GM13976 (cell line): ENCODE measurements at regions not wholly inside any gene's neighbourhood (a gene's known extent, or its start where the extent isn't known, plus 50 kb on each side); places are given as distances from the start of the nearest gene placed in this dataset.

Experiments used
- DNase-seq: peaks from one replicate; pipeline ENCODE4 v3.0.0; 2012; ENCODE audit warnings: low spot score
- in situ Hi-C: fragments of 300-500 bp; cut with MboI; formaldehyde crosslinking; loops from one replicate; pipeline ENCODE4 v1.12.0; 2022; ENCODE audit warnings: low sequenced_read_pairs, mixed read lengths, inconsistent platforms; ENCODE audit not compliant: unreplicated experiment
- TF ChIP-seq, protein P1 (sequence below): IDR thresholded peaks from 2 replicates; pipeline ENCODE4 v1.5.1; 2012; ENCODE audit warnings: borderline replicate concordance, mild to moderate bottlenecking; ENCODE audit not compliant: insufficient read depth; ENCODE audit errors: extremely low read depth, missing control alignments, control extremely low read depth

DNA sequence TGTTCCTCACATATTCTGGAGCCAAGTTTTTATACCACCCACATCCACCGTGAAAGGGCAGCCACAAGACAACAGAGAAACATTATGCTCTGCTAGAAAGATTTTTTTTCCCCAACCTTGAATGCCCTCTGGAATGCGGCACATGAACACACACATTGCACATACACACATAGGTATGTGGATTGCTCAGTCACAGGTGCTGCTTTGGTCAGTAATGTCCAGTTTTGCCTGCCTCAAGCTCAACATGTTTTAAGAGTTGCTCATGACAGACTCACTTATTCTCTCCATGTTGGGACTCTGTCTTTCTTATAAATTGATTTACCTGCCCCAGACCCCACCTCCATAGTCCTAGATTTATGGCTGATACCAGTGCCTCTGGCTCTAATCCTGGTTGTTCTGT lies 138.0 kb upstream of the ASTN2 start:
- TF ChIP-seq, protein P1, sequence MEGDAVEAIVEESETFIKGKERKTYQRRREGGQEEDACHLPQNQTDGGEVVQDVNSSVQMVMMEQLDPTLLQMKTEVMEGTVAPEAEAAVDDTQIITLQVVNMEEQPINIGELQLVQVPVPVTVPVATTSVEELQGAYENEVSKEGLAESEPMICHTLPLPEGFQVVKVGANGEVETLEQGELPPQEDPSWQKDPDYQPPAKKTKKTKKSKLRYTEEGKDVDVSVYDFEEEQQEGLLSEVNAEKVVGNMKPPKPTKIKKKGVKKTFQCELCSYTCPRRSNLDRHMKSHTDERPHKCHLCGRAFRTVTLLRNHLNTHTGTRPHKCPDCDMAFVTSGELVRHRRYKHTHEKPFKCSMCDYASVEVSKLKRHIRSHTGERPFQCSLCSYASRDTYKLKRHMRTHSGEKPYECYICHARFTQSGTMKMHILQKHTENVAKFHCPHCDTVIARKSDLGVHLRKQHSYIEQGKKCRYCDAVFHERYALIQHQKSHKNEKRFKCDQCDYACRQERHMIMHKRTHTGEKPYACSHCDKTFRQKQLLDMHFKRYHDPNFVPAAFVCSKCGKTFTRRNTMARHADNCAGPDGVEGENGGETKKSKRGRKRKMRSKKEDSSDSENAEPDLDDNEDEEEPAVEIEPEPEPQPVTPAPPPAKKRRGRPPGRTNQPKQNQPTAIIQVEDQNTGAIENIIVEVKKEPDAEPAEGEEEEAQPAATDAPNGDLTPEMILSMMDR: no peak
- no peak for DNase-seq
- in situ Hi-C loops: no loop called here

DNA sequence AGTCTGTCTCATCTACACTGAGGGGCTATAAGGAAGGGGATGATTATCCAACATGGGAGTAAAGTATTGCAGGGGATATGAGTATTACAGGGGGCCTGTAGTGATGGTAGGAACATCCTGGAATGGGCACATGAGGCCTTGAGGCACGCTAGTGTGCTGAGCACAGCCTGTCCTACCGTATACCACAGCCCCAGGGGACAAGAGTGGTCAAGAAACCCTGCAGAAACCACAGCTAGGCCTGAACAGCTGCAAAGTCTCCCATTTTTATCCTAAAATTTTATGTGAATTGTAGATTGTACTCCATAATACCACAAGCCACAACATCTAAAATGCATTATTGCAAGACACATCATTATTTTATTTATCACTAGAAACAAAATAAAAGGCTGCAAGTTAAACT lies 136.3 kb upstream of the ASTN2 start:
- in situ Hi-C loops: no loop called here
- DNase-seq: no peak
- TF ChIP-seq, protein P1: no peak

DNA sequence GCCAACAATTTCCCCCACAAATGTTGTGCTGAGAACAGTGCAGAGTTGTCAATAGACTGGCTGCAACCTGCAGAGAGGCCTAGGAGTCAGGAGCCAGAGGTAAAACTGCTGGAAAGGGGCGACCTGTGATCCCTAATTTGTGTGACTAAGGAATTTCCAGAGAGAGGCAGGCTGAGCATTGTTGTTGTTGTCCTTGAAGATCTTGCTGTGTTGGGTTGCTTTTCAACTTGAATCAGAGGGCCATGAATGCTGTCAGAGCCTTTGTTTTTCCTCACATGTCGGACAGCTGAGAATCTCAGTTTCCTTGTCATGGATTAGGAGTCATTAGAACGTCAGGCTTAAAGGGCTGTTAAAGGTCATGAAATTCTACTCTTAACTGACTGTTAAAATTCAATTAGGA lies 134.6 kb upstream of the ASTN2 start:
- TF ChIP-seq, protein P1: no peak
- in situ Hi-C loops: no loop called here
- no peak for DNase-seq

DNA sequence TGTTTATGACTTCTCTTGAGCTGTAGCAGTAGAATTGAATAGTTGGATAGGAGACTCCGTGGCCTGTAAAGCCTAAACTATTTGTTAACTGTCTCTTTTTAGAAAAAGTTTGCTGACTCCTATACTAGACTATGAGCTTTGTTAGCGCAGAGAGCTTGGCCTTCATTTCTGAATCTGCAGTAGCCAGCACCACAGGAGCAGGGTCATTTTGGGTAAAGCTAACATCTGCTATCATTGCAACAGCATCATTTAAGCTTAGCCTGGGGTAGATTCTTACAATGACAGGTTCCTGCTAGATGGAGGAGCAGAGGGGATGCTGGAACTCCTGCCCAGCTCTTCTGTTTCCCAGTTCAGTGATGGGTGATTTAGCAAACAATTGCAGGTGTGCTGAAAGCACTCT lies 133.7 kb upstream of the ASTN2 start:
- no peak for DNase-seq
- TF ChIP-seq, protein P1: no peak
- in situ Hi-C loops: no loop called here

DNA sequence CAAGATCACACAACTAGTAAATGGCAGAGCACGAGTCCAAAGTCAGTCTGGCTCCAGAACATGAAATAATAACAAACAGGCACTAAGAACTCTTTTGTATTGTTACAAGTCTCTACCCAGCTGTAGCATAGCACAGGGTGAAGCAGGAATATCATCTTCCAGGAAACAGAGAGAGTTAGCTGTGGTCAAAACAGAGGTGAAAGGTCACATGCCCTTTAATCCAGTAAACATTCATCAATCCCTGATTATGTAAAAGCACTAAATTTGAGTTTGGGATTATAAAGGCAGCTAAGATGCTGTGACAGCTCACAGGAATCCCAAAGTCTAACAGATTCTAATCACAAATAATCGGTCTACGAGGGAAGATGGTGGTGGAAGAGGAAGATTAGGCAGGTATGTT lies 133.0 kb upstream of the ASTN2 start:
- in situ Hi-C loops: no loop called here
- TF ChIP-seq, protein P1: no peak
- no peak for DNase-seq

DNA sequence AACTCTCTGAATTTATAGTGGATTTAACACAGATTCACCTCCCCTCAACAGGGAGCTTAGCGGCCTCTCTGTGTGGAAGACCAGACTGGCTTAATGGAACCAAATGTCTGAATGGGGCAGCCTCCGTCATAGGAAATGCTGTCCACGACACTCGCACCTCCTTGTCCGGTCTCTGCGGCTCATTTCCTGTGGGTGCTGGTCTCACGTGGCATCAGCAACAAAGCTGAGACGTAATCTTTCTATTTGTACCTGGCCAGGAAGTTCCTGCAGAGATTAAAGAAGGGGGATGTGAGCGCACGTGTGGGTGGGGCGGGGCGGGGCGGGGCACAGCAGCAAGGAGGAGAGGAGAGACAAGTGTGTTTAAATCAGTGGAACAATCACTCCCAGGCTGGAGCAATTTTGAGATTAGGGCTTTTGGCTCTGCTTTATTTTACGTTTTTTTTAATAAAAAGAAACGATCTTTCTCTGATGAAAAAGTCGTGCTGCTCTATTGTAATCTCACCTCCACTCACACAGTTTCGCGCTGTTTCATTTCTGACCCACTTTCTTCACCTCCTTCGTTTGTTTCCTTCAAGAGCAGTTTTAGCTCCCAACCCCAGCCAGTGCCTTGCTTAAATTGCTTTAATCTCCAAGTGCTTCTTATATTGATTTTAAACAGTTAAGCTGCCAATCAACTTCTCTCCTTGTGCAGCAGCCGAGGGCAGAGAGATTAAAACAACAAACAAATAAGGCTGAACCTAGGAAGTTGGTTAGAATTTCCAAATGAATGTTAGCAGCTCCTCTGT lies 132.2 kb upstream of the ASTN2 start:
- in situ Hi-C loops: no loop called here
- DNase-seq: peak; percentile 22
- TF ChIP-seq, protein P1: no peak
